HG02943 (cell line): ENCODE measurements at regions not wholly inside any gene's neighbourhood (a gene's known extent, or its start where the extent isn't known, plus 50 kb on each side); places are given as distances from the start of the nearest gene placed in this dataset.
"Not testable (repeated sequence)": the region's sequence is repeated elsewhere in the genome, so short reads cannot be mapped to it uniquely, and the experiment has no call there.

Experiments used
- ATAC-seq: cut with Tn5 transposase; IDR thresholded peaks from one replicate; pipeline ENCODE4 v1.9.1; 2021; ENCODE audit warnings: mild to moderate bottlenecking, low read depth, moderate library complexity; ENCODE audit not compliant: unreplicated experiment

DNA sequence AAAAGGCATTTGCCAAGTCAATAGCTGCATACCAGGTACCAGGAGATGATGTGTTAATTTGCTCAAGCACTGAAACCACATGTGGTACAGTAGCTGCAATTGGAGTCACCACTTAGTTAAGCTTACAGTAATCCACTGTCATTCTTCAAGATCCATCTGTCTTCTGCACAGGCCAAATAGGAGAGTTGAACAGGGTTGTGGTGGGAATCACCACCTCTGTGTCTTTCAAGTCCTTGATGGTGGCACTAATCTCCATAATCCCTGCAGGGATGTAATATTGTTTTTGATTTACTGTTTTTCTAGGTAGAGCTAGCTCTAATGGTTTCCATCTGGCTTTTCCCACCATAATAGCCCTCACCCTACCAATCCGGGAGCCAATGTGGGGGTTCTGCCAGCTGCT, 91.9 kb downstream of the FCRL5 start:
- no peak for ATAC-seq

DNA sequence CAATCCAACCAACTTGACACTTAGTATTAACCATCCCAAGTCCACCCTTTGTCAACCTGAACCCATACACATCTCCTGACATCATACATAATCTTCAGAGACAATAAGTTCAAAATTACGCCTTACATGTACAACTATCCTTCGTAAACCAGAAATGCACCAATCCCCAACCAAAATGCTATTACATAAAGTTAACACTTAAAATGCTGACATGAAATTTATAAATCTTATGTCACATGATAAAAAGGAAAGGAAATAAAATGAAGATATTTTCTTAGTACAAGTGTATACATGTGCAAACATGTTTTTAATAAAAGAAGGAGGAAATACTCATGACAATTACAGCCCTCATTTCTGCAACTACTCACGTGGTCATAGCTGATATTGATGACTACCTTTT, 95.0 kb downstream of the FCRL5 start:
- no peak for ATAC-seq

DNA sequence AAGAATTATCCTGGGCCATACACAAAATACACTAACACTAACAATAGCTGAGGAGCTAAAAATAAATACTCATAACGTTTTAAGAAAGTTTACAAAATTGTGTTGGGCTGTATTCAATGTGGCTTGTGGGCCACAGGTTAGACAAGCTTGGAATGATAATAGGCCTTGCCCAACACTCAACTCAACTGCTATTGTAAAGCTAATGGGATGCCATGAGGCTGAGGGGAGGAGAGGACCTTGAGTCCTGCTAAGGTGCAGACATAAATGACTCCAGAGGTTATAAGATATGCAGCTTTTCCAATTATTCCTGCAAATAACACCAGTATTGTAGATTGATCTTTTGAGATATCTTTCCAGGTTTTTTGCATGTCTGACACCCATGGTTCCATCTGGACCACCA, 97.0 kb downstream of the FCRL5 start:
- no peak for ATAC-seq

DNA sequence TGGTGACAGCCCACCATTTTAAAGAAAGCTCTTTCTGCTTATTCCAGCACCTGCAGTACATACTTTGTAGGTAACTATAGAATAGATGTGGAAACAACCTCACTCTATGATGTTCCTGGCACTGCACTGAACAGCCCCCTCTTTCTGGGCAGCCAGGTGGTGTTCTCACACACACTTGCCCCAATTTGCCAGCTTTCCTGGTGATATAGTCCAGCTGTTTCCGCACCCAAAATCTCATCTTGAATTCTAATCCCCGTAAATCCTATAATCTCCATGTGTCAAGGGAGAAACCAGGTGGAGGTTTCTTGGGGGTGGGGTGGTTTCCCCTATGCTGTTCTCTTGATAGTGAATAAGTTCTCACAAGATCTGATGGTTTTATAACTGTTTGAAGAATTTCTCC, 102.2 kb downstream of the FCRL5 start:
- no peak for ATAC-seq

- no peak for ATAC-seq
These were observed 103.7 kb downstream of the FCRL5 start for GRCh38 chr1:157448636-157449035.

DNA sequence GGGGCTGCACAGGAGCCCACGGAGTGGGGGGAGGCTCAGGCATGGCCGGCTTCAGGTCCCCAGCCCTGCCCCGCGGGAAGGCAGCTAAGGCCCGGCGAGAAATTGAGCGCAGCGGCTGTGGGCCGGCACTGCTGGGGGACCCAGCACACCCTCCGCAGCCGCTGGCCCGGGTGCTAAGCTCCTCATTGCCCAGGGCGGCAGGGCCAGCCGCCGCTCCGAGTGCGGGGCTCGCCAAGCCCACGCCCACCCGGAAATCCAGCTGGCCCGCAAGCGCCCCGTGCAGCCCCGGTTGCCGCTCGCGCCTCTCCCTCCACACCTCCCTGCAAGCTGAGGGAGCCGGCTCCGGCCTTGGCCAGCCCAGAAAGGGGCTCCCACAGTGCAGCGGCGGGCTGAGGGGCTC, 106.0 kb downstream of the FCRL5 start:
- ATAC-seq: not testable (repeated sequence)

DNA sequence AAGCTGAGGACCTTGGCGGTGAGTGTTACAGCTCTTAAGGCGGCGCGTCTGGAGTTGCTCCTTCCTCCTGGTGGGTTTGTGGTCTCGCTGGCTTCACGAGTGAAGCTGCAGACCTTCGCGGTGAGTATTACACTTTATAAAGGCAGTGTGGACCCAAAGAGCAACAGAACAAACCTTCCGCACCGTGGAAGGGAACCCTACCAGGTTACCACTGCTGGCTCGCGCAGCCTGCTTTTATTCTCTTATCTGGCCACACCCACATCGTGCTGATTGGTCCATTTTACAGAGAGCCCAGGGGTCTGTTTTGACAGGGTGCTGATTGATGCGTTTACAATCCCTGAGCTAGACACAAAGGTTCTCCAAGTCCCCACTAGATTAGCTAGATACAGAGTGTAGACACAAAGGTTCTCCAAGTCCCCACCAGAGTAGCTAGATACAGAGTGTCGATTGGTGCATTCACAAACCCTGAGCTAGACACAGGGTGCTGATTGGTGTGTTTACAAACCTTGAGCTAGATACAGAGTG, 106.6 kb downstream of the FCRL5 start:
- ATAC-seq: not testable (repeated sequence)

DNA sequence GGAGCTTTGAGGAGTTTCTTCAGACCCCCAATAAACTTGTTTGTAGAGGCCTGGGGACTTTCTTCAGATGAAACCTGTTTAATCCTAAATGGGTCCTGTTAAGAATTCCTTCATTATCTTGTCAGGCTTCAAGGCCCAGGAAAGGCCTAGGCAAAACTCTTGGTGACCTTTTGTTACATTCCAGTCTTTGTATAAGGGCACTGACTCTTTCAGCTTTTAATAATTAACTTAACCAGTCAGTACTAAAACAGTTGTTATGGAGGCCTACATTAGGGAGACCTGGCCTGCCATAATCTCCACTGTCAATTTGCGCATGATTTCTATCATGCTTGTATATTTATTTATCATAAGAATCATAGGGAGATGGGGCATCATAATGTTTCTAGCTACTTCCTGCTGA, 110.2 kb downstream of the FCRL5 start:
- ATAC-seq: no peak

DNA sequence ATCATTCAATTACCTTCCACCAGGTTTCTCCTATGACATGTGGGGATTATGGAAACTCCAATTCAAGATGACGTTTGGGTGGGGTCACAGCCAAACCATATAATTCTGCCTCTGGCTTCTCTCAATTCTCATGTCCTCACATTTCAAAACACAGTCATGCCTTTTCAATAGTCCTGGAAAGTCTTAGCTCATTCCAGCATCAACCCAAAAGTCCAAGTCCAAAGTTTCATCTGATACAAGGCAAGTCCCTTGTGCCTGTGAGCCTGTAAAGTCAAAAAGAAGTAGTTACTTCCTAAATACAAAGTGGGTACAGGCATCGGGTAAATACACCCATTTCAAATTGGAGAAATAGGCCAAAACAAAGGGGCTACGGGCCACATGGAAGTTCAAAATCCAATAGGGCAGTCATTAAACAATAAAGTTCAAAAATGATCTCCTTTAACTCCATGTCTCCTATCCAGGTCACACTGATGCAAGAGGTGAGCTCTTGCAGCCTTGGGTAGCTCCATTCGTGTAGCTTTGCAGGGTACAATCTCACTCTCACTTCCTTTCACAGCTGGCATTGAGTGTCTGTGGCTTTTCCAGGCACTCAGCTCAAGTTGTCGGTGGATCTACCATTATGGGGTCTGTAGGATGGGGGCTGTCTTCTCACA, 112.9 kb downstream of the FCRL5 start:
- ATAC-seq: no peak

GRCh38 chr1:157438613-157439012, 113.7 kb downstream of the FCRL5 start:
- no peak for ATAC-seq

DNA sequence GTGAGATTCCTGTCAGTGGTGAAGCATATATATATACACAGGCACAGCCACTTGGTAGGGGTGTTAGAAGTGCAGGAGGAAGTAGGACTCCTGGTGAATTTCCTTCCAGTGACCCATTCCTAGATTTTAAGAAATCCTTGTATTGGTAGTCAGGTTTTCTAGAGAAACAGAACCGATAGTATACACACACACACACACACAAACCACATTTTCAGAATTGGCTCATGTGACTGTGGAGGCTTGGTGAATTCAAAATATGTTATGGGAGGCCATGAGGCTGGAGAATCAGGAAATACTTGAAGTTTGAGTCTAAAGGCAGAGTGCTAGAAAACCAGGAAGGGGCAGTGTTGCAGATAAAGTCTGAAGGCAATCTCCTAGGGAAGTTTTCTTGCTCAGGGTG, 114.2 kb downstream of the FCRL5 start:
- ATAC-seq: no peak

DNA sequence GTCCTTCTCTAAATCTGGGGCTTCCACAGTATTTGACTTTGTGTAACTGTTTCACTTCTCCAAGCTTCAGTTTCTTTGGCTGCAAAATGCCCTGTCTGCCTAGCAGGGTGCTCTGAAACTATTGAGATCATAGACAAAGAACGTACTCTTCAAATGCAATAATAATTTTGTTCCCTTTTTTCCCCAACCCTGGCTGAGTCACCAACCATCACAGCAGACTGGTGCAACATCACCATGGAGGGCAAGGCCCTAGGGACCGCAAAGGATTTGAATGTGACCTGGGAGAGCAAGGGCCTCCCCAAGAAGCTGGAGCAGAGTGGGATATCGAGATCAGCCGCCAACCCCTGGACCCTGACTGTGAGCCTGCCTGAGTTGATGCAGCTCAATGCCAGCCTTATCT, 115.0 kb downstream of the FCRL5 start:
- ATAC-seq: no peak

GRCh38 chr1:157431751-157432150, 120.6 kb downstream of the FCRL5 start:
- no peak for ATAC-seq

DNA sequence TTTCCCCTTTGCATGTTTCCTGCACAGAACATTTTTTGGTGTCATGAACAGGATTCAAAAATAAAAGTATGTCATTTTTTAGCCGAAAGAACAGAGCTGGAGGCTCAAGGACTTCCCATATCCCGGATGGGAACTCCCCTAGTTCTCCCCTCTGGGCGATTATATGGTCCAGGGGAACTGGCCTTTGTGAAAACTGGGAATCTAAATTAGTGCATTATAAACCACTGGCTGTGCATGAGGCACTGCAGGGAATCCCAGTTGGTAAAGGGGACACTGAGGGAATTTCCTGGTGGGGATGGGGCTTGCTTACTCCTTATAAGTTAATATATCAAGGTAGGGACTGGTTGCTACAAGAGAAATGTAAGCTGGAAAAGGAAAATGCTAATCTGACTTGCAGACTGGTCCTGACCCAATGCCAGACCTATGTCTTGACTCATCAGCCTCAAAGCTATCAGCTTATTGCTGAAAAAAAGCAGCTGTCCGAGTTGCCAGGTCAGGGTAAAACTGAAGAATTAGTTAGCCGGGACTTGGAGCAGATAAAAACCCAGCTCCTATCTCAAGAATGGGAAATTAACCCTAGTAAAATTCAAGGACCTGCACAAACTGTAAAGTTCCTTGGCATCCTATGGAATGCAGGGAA, 122.6 kb downstream of the FCRL5 start:
- ATAC-seq: no peak

DNA sequence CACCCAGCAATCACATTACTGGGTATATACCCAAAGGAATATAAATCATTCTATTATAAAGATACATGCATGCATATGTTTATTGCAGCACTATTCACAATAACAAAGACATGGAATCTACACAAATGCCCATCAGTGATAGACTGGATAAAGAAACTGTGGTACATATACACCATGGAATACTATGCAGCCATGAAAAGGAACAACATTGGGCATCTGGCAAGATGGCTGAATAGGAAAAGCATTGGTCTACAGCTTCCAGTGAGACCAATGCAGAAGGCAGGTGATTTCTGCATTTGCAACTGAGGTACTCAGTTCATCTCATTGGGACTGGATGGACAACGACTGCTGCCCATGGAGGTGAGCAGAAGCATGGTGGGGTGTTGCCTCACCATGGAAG, 128.6 kb downstream of the FCRL5 start:
- not testable (repeated sequence) for ATAC-seq

GRCh38 chr1:157419845-157420542, 132.3 kb downstream of the FCRL5 start:
- no peak for ATAC-seq

GRCh38 chr1:157418659-157419058, 133.7 kb downstream of the FCRL5 start:
- ATAC-seq: no peak

DNA sequence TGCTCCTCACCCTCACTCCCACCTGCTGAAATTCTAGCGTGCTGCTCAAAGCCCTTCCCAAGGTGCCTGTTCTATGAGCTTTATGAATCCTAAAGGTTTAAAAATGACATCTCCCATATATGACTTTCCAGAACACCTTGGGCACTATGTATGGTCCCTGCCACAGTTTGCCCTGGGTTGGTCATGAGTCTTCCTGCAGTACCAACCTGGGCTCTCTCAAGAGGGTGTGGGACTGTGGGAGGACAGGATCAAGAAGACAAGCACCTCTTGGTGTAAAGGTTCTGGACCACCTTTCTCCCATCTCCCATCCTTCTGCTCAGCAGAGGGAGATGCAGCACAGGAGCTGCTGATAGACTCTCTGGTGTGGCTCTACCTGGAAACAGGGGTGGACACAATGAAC, 134.1 kb downstream of the FCRL5 start:
- ATAC-seq: no peak

DNA sequence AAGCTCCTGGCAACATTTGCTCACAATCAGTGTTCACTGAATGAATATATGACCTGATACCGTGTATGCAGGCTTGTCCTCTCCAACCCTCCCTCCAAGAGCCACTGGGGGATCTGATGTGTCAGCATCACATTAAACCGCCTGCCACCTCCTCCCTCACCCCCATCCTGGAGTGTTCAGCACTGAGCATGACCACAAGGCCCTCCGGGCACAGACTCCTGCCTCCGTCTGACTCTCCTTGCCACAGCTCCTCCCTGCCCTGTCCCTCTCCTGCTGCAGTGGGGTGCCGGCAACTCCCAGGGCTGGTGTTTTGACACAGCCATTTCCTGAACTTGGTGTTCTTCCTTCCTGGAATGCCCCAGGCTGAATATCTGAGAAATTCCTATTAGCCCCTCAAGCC, 136.7 kb downstream of the FCRL5 start:
- ATAC-seq: no peak

- ATAC-seq: no peak
These were observed 140.0 kb downstream of the FCRL5 start for GRCh38 chr1:157412308-157412707.

DNA sequence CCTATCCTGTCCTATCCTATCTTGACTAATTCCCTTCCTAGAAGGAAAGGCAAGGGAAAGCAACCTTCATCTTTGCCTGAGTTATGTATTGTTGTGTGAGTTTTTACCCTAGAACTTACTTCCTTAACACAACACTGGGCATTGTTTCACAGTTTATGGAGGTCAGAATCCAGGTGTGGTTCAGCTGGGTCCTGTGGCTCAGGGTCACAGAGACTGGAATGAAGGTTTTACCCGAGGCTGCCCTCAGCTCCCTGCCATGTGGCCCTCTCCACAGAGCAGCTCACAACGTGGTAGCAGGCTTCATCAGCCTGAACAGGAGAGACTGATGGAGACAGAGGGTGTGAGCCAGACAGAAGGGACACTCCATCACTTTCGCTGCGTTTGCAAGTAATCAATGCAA, 140.5 kb downstream of the FCRL5 start:
- ATAC-seq: no peak

DNA sequence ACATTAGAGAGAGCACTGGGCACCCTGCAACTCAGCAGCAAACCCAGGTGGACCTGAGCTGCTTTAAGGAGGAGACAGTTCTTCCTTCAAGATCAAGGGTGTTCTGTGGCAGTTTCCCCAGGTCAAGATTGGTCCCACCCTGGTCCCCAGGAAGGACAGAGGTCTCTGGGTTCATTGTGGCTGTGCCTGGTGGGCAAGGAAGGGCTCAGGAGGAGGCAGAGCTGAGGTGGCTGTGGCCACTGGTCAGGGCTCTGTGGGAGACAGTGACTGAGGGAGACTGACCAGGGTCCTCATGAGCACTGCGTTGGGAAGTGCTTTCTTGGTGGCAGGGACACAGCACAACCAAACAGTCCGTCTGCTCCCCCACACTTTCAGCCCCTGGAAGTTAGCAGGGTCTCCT, 141.3 kb downstream of the FCRL5 start:
- ATAC-seq: no peak
